ENCODE measurements at regions not wholly inside any gene's neighbourhood (a gene's known extent, or its start where the extent isn't known, plus 50 kb on each side); places are given as distances from the start of the nearest gene placed in this dataset.

- H3K27me3 ChIP-seq (ENCODE audit: insufficient read depth, low read length) = no peaks in the 10 kb centered on the region
- H3K27ac ChIP-seq (ENCODE audit: low read depth, low read length) = no peak overlapping the region
- no peaks in the 10 kb centered on the region for H3K36me3 ChIP-seq (ENCODE audit: insufficient read depth, low read length)
- H3K9me3 ChIP-seq (ENCODE audit: insufficient read depth, low read depth, low read length) = no peaks in the 10 kb centered on the region
- H3K9ac ChIP-seq (ENCODE audit: low read depth, low read length) = no peak overlapping the region
- H3K4me1 ChIP-seq (ENCODE audit: insufficient read depth, low read length) = no peaks in the 10 kb centered on the region
- 94% methylated on average over 16 of the region's 16 CpGs for WGBS
- no peak overlapping the region for H3K4me3 ChIP-seq (ENCODE audit: low read length)
Observed at GRCh38 chr18:76057386-76057785, 437.7 kb downstream of the ZNF516 start.

GRCh38 chr18:76056471-76057110 is 438.5 kb downstream of the ZNF516 start:
- Histone ChIP-seq H3K36me3 (ENCODE audit: insufficient read depth, low read length) (no peaks in the 10 kb centered on the region), H3K4me3 (ENCODE audit: low read length) (no peak overlapping the region), H3K9me3 (ENCODE audit: insufficient read depth, low read depth, low read length) (no peaks in the 10 kb centered on the region), H3K4me1 (ENCODE audit: insufficient read depth, low read length) (no peaks in the 10 kb centered on the region), H3K9ac (ENCODE audit: low read depth, low read length) (no peak overlapping the region), H3K27ac (ENCODE audit: low read depth, low read length) (no peak overlapping the region), H3K27me3 (ENCODE audit: insufficient read depth, low read length) (no peaks in the 10 kb centered on the region)
- 96% methylated on average over 13 of the region's 13 CpGs for WGBS

- Histone ChIP-seq H3K9ac (ENCODE audit: low read depth, low read length) (no peak overlapping the region), H3K4me1 (ENCODE audit: insufficient read depth, low read length) (no peaks in the 10 kb centered on the region), H3K27ac (ENCODE audit: low read depth, low read length) (no peak overlapping the region), H3K36me3 (ENCODE audit: insufficient read depth, low read length) (no peaks in the 10 kb centered on the region), H3K9me3 (ENCODE audit: insufficient read depth, low read depth, low read length) (no peaks in the 10 kb centered on the region), H3K4me3 (ENCODE audit: low read length) (no peak overlapping the region), H3K27me3 (ENCODE audit: insufficient read depth, low read length) (no peaks in the 10 kb centered on the region)
- 93% methylated on average over 9 of the region's 9 CpGs for WGBS
Observed at GRCh38 chr18:76055578-76055977, 439.5 kb downstream of the ZNF516 start.

- Histone ChIP-seq H3K4me3 (ENCODE audit: low read length) (no peak overlapping the region), H3K9ac (ENCODE audit: low read depth, low read length) (no peak overlapping the region), H3K27ac (ENCODE audit: low read depth, low read length) (no peak overlapping the region), H3K9me3 (ENCODE audit: insufficient read depth, low read depth, low read length) (no peaks in the 10 kb centered on the region), H3K4me1 (ENCODE audit: insufficient read depth, low read length) (no peaks in the 10 kb centered on the region), H3K27me3 (ENCODE audit: insufficient read depth, low read length) (no peaks in the 10 kb centered on the region), H3K36me3 (ENCODE audit: insufficient read depth, low read length) (no peaks in the 10 kb centered on the region)
- WGBS = 96% methylated on average over 9 of the region's 9 CpGs
Observed at GRCh38 chr18:76055025-76055424, 440.0 kb downstream of the ZNF516 start.

GRCh38 chr18:76054156-76054555 is 440.9 kb downstream of the ZNF516 start:
- no peak overlapping the region for H3K27ac ChIP-seq (ENCODE audit: low read depth, low read length)
- H3K9ac ChIP-seq (ENCODE audit: low read depth, low read length) = no peak overlapping the region
- WGBS = 95% methylated on average over 5 of the region's 5 CpGs
- no peaks in the 10 kb centered on the region for H3K4me1 ChIP-seq (ENCODE audit: insufficient read depth, low read length)
- no peaks in the 10 kb centered on the region for H3K27me3 ChIP-seq (ENCODE audit: insufficient read depth, low read length)
- H3K4me3 ChIP-seq (ENCODE audit: low read length) = no peak overlapping the region
- no peaks in the 10 kb centered on the region for H3K9me3 ChIP-seq (ENCODE audit: insufficient read depth, low read depth, low read length)
- H3K36me3 ChIP-seq (ENCODE audit: insufficient read depth, low read length) = no peaks in the 10 kb centered on the region

- Histone ChIP-seq H3K9ac (ENCODE audit: low read depth, low read length) (no peak overlapping the region), H3K27ac (ENCODE audit: low read depth, low read length) (no peak overlapping the region), H3K9me3 (ENCODE audit: insufficient read depth, low read depth, low read length) (no peaks in the 10 kb centered on the region), H3K4me3 (ENCODE audit: low read length) (no peak overlapping the region), H3K36me3 (ENCODE audit: insufficient read depth, low read length) (no peaks in the 10 kb centered on the region), H3K27me3 (ENCODE audit: insufficient read depth, low read length) (no peaks in the 10 kb centered on the region), H3K4me1 (ENCODE audit: insufficient read depth, low read length) (no peaks in the 10 kb centered on the region)
- WGBS = 97% methylated on average over 8 of the region's 8 CpGs
Observed at GRCh38 chr18:76053551-76053950, 441.5 kb downstream of the ZNF516 start.

GRCh38 chr18:76052227-76052595 is 442.8 kb downstream of the ZNF516 start:
- H3K36me3 ChIP-seq (ENCODE audit: insufficient read depth, low read length) = no peaks in the 10 kb centered on the region
- no peak overlapping the region for H3K9ac ChIP-seq (ENCODE audit: low read depth, low read length)
- no peak overlapping the region for H3K4me3 ChIP-seq (ENCODE audit: low read length)
- H3K27me3 ChIP-seq (ENCODE audit: insufficient read depth, low read length) = no peaks in the 10 kb centered on the region
- WGBS = 93% methylated on average over 9 of the region's 9 CpGs
- no peaks in the 10 kb centered on the region for H3K4me1 ChIP-seq (ENCODE audit: insufficient read depth, low read length)
- no peak overlapping the region for H3K27ac ChIP-seq (ENCODE audit: low read depth, low read length)
- no peaks in the 10 kb centered on the region for H3K9me3 ChIP-seq (ENCODE audit: insufficient read depth, low read depth, low read length)

GRCh38 chr18:76051396-76052226 is 443.4 kb downstream of the ZNF516 start:
- Histone ChIP-seq H3K9ac (ENCODE audit: low read depth, low read length) (no peak overlapping the region), H3K27ac (ENCODE audit: low read depth, low read length) (no peak overlapping the region), H3K27me3 (ENCODE audit: insufficient read depth, low read length) (no peaks in the 10 kb centered on the region), H3K4me3 (ENCODE audit: low read length) (no peak overlapping the region), H3K9me3 (ENCODE audit: insufficient read depth, low read depth, low read length) (no peaks in the 10 kb centered on the region), H3K4me1 (ENCODE audit: insufficient read depth, low read length) (no peaks in the 10 kb centered on the region), H3K36me3 (ENCODE audit: insufficient read depth, low read length) (no peaks in the 10 kb centered on the region)
- WGBS = 91% methylated on average over 12 of the region's 14 CpGs

- H3K9ac ChIP-seq (ENCODE audit: low read depth, low read length) = no peak overlapping the region
- no peaks in the 10 kb centered on the region for H3K9me3 ChIP-seq (ENCODE audit: insufficient read depth, low read depth, low read length)
- H3K27me3 ChIP-seq (ENCODE audit: insufficient read depth, low read length) = no peaks in the 10 kb centered on the region
- no peaks in the 10 kb centered on the region for H3K36me3 ChIP-seq (ENCODE audit: insufficient read depth, low read length)
- WGBS = 98% methylated on average over 3 of the region's 4 CpGs
- H3K4me1 ChIP-seq (ENCODE audit: insufficient read depth, low read length) = no peaks in the 10 kb centered on the region
- no peak overlapping the region for H3K4me3 ChIP-seq (ENCODE audit: low read length)
- H3K27ac ChIP-seq (ENCODE audit: low read depth, low read length) = no peak overlapping the region
Observed at GRCh38 chr18:76046221-76046620, 448.8 kb downstream of the ZNF516 start.

GRCh38 chr18:76042511-76042910 is 452.5 kb downstream of the ZNF516 start:
- Histone ChIP-seq H3K36me3 (ENCODE audit: insufficient read depth, low read length) (no peaks in the 10 kb centered on the region), H3K9ac (ENCODE audit: low read depth, low read length) (no peak overlapping the region), H3K27ac (ENCODE audit: low read depth, low read length) (no peak overlapping the region), H3K9me3 (ENCODE audit: insufficient read depth, low read depth, low read length) (no peaks in the 10 kb centered on the region), H3K4me1 (ENCODE audit: insufficient read depth, low read length) (no peaks in the 10 kb centered on the region), H3K27me3 (ENCODE audit: insufficient read depth, low read length) (no peaks in the 10 kb centered on the region), H3K4me3 (ENCODE audit: low read length) (no peak overlapping the region)
- WGBS = no CpG with 5 or more reads among the region's 1 CpG

GRCh38 chr18:76018210-76018609 is 476.8 kb downstream of the ZNF516 start:
- 96% methylated on average over 3 of the region's 3 CpGs for WGBS
- H3K27me3 ChIP-seq (ENCODE audit: insufficient read depth, low read length) = no peaks in the 10 kb centered on the region
- H3K9ac ChIP-seq (ENCODE audit: low read depth, low read length) = no peak overlapping the region
- no peak overlapping the region for H3K4me3 ChIP-seq (ENCODE audit: low read length)
- no peak overlapping the region for H3K27ac ChIP-seq (ENCODE audit: low read depth, low read length)
- H3K4me1 ChIP-seq (ENCODE audit: insufficient read depth, low read length) = no peaks in the 10 kb centered on the region
- peaks cover 2% of the 10 kb centered on the region; the same call in 1 of the 2 replicates for H3K9me3 ChIP-seq (ENCODE audit: insufficient read depth, low read depth, low read length)
- no peaks in the 10 kb centered on the region for H3K36me3 ChIP-seq (ENCODE audit: insufficient read depth, low read length)
